ENCODE measurements at regions not wholly inside any gene's neighbourhood (a gene's known extent, or its start where the extent isn't known, plus 50 kb on each side); places are given as distances from the start of the nearest gene placed in this dataset.

GRCh38 chr1:94656967-94657366 lies 115.4 kb upstream of the F3 start:
- TF ChIP-seq GLIS3 (CRISPR knock-in tag; IDR thresholded peaks at IDR 0.05) (no peak), OSR1 (CRISPR knock-in tag; IDR thresholded peaks at IDR 0.05) (no peak), CSRNP3 (CRISPR knock-in tag; IDR thresholded peaks at IDR 0.05) (no peak), CREB5 (CRISPR knock-in tag; IDR thresholded peaks at IDR 0.05; ENCODE audit: low read depth) (no peak), ZFP3 (CRISPR knock-in tag; IDR thresholded peaks at IDR 0.05) (no peak), ESRRG (CRISPR knock-in tag; IDR thresholded peaks at IDR 0.05) (no peak), SNAI2 (CRISPR knock-in tag; IDR thresholded peaks at IDR 0.05) (no peak), ZFP30 (CRISPR knock-in tag; IDR thresholded peaks at IDR 0.05) (no peak), PPARA (CRISPR knock-in tag; IDR thresholded peaks at IDR 0.05; ENCODE audit: borderline replicate concordance) (no peak), ZNF8 (CRISPR knock-in tag; IDR thresholded peaks at IDR 0.05) (no peak), ZC3H10 (CRISPR knock-in tag; IDR thresholded peaks at IDR 0.05) (no peak), ZNF565 (CRISPR knock-in tag; conservative IDR thresholded peaks at IDR 0.05; ENCODE audit: low read depth) (no peak), ISL1 (CRISPR knock-in tag; IDR thresholded peaks at IDR 0.05) (no peak), TOX (CRISPR knock-in tag; IDR thresholded peaks at IDR 0.05; ENCODE audit: borderline replicate concordance) (no peak), ARNTL (CRISPR knock-in tag; IDR thresholded peaks at IDR 0.05; ENCODE audit: borderline replicate concordance, low read depth) (no peak)
- TF ChIP-seq, protein P1, sequence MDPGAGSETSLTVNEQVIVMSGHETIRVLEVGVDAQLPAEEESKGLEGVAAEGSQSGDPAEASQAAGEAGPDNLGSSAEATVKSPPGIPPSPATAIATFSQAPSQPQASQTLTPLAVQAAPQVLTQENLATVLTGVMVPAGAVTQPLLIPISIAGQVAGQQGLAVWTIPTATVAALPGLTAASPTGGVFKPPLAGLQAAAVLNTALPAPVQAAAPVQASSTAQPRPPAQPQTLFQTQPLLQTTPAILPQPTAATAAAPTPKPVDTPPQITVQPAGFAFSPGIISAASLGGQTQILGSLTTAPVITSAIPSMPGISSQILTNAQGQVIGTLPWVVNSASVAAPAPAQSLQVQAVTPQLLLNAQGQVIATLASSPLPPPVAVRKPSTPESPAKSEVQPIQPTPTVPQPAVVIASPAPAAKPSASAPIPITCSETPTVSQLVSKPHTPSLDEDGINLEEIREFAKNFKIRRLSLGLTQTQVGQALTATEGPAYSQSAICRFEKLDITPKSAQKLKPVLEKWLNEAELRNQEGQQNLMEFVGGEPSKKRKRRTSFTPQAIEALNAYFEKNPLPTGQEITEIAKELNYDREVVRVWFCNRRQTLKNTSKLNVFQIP (CRISPR knock-in tag; IDR thresholded peaks at IDR 0.05; ENCODE audit: borderline replicate concordance, low read depth) = no peak
- TF ChIP-seq, protein P2, sequence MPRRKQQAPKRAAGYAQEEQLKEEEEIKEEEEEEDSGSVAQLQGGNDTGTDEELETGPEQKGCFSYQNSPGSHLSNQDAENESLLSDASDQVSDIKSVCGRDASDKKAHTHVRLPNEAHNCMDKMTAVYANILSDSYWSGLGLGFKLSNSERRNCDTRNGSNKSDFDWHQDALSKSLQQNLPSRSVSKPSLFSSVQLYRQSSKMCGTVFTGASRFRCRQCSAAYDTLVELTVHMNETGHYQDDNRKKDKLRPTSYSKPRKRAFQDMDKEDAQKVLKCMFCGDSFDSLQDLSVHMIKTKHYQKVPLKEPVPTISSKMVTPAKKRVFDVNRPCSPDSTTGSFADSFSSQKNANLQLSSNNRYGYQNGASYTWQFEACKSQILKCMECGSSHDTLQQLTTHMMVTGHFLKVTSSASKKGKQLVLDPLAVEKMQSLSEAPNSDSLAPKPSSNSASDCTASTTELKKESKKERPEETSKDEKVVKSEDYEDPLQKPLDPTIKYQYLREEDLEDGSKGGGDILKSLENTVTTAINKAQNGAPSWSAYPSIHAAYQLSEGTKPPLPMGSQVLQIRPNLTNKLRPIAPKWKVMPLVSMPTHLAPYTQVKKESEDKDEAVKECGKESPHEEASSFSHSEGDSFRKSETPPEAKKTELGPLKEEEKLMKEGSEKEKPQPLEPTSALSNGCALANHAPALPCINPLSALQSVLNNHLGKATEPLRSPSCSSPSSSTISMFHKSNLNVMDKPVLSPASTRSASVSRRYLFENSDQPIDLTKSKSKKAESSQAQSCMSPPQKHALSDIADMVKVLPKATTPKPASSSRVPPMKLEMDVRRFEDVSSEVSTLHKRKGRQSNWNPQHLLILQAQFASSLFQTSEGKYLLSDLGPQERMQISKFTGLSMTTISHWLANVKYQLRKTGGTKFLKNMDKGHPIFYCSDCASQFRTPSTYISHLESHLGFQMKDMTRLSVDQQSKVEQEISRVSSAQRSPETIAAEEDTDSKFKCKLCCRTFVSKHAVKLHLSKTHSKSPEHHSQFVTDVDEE (CRISPR knock-in tag; IDR thresholded peaks at IDR 0.05) = no peak
- ATAC-seq = no peak

- ATAC-seq = no peak
- TF ChIP-seq, protein P3, sequence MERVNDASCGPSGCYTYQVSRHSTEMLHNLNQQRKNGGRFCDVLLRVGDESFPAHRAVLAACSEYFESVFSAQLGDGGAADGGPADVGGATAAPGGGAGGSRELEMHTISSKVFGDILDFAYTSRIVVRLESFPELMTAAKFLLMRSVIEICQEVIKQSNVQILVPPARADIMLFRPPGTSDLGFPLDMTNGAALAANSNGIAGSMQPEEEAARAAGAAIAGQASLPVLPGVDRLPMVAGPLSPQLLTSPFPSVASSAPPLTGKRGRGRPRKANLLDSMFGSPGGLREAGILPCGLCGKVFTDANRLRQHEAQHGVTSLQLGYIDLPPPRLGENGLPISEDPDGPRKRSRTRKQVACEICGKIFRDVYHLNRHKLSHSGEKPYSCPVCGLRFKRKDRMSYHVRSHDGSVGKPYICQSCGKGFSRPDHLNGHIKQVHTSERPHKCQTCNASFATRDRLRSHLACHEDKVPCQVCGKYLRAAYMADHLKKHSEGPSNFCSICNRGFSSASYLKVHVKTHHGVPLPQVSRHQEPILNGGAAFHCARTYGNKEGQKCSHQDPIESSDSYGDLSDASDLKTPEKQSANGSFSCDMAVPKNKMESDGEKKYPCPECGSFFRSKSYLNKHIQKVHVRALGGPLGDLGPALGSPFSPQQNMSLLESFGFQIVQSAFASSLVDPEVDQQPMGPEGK (CRISPR knock-in tag; IDR thresholded peaks at IDR 0.05; ENCODE audit: borderline replicate concordance) = no peak
- TF ChIP-seq ZC3H10 (CRISPR knock-in tag; IDR thresholded peaks at IDR 0.05) (no peak), GLIS3 (CRISPR knock-in tag; IDR thresholded peaks at IDR 0.05) (no peak), ISL1 (CRISPR knock-in tag; IDR thresholded peaks at IDR 0.05) (no peak), PPARA (CRISPR knock-in tag; IDR thresholded peaks at IDR 0.05; ENCODE audit: borderline replicate concordance) (no peak), CREB5 (CRISPR knock-in tag; IDR thresholded peaks at IDR 0.05; ENCODE audit: low read depth) (no peak), CSRNP3 (CRISPR knock-in tag; IDR thresholded peaks at IDR 0.05) (no peak), OSR1 (CRISPR knock-in tag; IDR thresholded peaks at IDR 0.05) (no peak), TCF4 (CRISPR knock-in tag; IDR thresholded peaks at IDR 0.05; ENCODE audit: borderline replicate concordance) (no peak), ZNF565 (CRISPR knock-in tag; conservative IDR thresholded peaks at IDR 0.05; ENCODE audit: low read depth) (no peak), TOX (CRISPR knock-in tag; IDR thresholded peaks at IDR 0.05; ENCODE audit: borderline replicate concordance) (no peak), ZFP3 (CRISPR knock-in tag; IDR thresholded peaks at IDR 0.05) (no peak), SNAI2 (CRISPR knock-in tag; IDR thresholded peaks at IDR 0.05) (no peak), BACH2 (CRISPR knock-in tag; IDR thresholded peaks at IDR 0.05; ENCODE audit: borderline replicate concordance) (no peak), ARNTL (CRISPR knock-in tag; IDR thresholded peaks at IDR 0.05; ENCODE audit: borderline replicate concordance, low read depth) (no peak)
- TF ChIP-seq, protein P1 (CRISPR knock-in tag; IDR thresholded peaks at IDR 0.05; ENCODE audit: borderline replicate concordance, low read depth) = no peak
Measured at GRCh38 chr1:94654919-94655318, 113.4 kb upstream of the F3 start.
